GM10248 (cell line): ENCODE measurements at regions not wholly inside any gene's neighbourhood (a gene's known extent, or its start where the extent isn't known, plus 50 kb on each side); places are given as distances from the start of the nearest gene placed in this dataset.

Experiments used
- CTCF ChIA-PET: fragments of 300-600 bp; sonication (Branson Sonifier 250); formaldehyde crosslinking; extraction: SDS; loops from one replicate; lab custom pipeline; 2021; ENCODE audit warnings: antibody characterized with exemption; lab: Yijun Ruan, JAX
- POLR2A ChIA-PET: fragments of 350-650 bp; sonication (Branson Sonifier 250); formaldehyde crosslinking; extraction: SDS; loops from one replicate; lab custom pipeline; 2020; ENCODE audit warnings: antibody characterized with exemption; lab: Yijun Ruan, JAX
- DNase-seq: peaks from one replicate; pipeline ENCODE4 v3.0.0; 2012; ENCODE audit errors: extremely low spot score
- TF ChIP-seq, protein P1 (sequence below): IDR thresholded peaks from 2 replicates; pipeline ENCODE4 v1.5.1; 2012; ENCODE audit warnings: mild to moderate bottlenecking, low read depth; ENCODE audit errors: extremely low read depth, missing control alignments, control extremely low read depth

GRCh38 chr9:82808478-82808877 is 254.5 kb downstream of the RASEF start:
- ChIA-PET CTCF (no interaction called here), POLR2A (no interaction called here)
- DNase-seq = no peak
- TF ChIP-seq, protein P1, sequence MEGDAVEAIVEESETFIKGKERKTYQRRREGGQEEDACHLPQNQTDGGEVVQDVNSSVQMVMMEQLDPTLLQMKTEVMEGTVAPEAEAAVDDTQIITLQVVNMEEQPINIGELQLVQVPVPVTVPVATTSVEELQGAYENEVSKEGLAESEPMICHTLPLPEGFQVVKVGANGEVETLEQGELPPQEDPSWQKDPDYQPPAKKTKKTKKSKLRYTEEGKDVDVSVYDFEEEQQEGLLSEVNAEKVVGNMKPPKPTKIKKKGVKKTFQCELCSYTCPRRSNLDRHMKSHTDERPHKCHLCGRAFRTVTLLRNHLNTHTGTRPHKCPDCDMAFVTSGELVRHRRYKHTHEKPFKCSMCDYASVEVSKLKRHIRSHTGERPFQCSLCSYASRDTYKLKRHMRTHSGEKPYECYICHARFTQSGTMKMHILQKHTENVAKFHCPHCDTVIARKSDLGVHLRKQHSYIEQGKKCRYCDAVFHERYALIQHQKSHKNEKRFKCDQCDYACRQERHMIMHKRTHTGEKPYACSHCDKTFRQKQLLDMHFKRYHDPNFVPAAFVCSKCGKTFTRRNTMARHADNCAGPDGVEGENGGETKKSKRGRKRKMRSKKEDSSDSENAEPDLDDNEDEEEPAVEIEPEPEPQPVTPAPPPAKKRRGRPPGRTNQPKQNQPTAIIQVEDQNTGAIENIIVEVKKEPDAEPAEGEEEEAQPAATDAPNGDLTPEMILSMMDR = no peak

DNA sequence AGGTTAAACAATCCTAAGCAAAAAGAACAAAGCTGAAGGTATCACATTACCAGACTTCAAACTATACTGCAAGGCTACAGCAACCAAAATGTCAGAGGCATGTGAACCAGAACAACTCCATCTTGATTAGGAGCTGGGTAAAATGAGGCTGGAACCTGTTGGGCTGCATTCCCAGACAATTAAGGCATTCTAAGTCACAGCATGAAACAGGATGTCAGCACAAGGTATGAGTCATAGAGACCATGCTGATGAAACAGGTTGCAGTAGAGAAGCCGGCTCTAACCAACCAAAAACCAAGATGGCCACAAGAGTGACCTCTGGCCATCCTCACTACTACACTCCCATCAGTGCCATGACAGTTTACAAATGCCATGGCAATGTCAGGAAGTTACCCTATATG is 252.0 kb downstream of the RASEF start:
- ChIA-PET POLR2A (no interaction called here), CTCF (no interaction called here)
- no peak for DNase-seq
- TF ChIP-seq, protein P1 = no peak

GRCh38 chr9:82819260-82819659 is 243.7 kb downstream of the RASEF start:
- DNase-seq = no peak
- POLR2A ChIA-PET = no interaction called here

DNA sequence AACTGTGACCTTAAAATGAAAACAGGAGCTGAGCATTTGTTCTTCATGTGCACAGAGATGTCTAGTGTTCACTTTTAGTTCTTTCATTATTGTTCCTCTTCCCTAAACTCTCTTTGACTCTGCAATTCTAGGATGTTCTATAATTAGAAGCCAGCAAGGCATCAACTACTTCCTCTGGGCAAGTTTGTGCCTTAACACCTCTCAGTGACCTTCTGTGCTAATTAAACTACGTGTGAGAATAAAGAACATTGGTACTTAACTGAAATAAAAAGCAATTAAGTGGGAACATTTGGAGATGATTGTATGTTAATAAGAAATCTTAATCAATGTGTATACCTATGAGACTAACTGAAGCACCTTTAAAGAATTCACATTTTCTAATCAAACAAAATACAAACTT is 242.8 kb downstream of the RASEF start:
- TF ChIP-seq, protein P1 = no peak
- POLR2A ChIA-PET = no interaction called here
- CTCF ChIA-PET = no interaction called here
- DNase-seq = no peak

More at GRCh38 chr9:82819260-82819659, 243.7 kb downstream of the RASEF start:
- CTCF ChIA-PET = no interaction called here
- TF ChIP-seq, protein P1 = no peak

DNA sequence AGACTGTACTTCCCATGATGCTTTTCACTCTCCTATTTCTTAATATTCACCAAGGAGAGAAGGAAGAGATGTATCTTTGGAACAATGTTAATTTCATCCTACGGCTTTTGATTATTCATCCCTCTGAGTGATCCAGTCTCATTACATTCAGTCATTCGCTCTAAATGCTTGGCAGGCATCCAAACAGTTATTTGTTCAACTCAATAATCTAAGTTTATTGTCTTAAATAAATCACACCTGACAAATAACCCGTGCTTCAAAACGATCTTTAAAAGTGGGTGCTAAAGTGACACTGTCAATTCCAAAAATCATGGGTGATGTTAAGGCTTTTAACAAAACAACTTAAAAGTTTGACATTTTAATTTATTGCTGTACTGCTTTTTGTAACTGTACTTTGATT is 233.1 kb downstream of the RASEF start:
- ChIA-PET CTCF (no interaction called here), POLR2A (no interaction called here)
- DNase-seq = no peak
- TF ChIP-seq, protein P1 = no peak

DNA sequence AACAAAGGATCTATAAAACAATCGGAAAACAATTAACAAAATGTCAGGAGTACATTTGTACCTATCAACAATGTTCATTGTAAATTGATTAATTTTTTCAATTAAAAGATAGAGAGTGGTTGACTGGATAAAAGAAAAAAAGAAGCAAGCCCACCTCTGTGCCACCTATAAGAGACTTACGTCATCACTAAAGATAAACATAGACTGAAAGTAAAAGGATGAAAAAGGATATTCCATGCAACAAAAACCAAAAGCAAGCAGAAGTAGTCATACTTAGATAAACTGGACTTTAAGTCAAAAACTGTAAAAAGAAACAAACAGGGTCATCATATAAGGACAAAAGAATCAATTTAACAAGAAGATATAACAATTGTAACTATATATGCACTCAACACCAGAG is 197.4 kb downstream of the RASEF start:
- no peak for DNase-seq
- TF ChIP-seq, protein P1 = no peak
- ChIA-PET POLR2A (no interaction called here), CTCF (no interaction called here)
